ENCODE measurements at regions not wholly inside any gene's neighbourhood (a gene's known extent, or its start where the extent isn't known, plus 50 kb on each side); places are given as distances from the start of the nearest gene placed in this dataset.

DNA sequence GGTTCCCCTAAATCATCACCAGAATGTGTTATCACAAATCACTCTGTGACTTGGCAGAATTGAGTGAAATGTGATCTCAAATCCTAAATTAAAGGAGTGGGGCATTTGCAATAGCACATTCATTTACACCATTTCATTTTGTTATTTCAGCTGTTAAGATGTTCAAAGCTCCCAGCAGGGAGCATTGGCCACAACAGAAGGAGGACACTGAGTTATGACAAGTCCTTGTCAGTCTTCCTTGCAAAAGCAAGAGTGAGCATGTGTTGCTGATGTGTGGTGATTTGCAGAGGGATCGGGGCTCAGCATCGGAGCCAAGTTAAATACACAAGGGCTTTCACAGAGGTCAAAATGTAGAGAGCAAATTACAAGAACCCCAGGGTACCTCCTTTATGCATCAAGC is 372.2 kb upstream of the CDH5 start:
- TF ChIP-seq CTCF (IDR thresholded peaks at IDR 0.05; ENCODE audit: insufficient read depth, low read depth, low read length) (no peak), EZH2 (IDR thresholded peaks at IDR 0.05; ENCODE audit: insufficient read depth, low read length) (no peak)
